ENCODE measurements at regions not wholly inside any gene's neighbourhood (a gene's known extent, or its start where the extent isn't known, plus 50 kb on each side); places are given as distances from the start of the nearest gene placed in this dataset.

GRCh38 chr4:115906428-115906827 lies 793.0 kb upstream of the NDST4 start:
- TF ChIP-seq CTCF (IDR thresholded peaks at IDR 0.05) (peak; percentile 8; the same call in 1 of the 2 replicates), ZFX (IDR thresholded peaks at IDR 0.05; ENCODE audit: borderline replicate concordance) (no peak)

Data from 22Rv1 (cell line).